ENCODE measurements at regions not wholly inside any gene's neighbourhood (a gene's known extent, or its start where the extent isn't known, plus 50 kb on each side); places are given as distances from the start of the nearest gene placed in this dataset.

GRCh38 chr1:234538930-234539649 is 60.1 kb upstream of the TARBP1 start:
- no peak overlapping the region for H3K9ac ChIP-seq (ENCODE audit: low read length)

More at GRCh38 chr1:234538930-234539649, 60.1 kb upstream of the TARBP1 start:
- Mint-ChIP-seq H3K27ac (no peak overlapping the region), H3K4me1 (peaks cover 9% of the 10 kb centered on the region), H3K9me3 (ENCODE audit: insufficient read depth) (no peaks in the 10 kb centered on the region), H3K4me3 (no peak overlapping the region), H3K27me3 (peaks cover 10% of the 10 kb centered on the region)
- Histone ChIP-seq H2AFZ (ENCODE audit: insufficient read depth, low read depth, low read length, poor library complexity, severe bottlenecking) (no peak overlapping the region), H3K79me2 (ENCODE audit: control insufficient read depth, insufficient read depth, low read length) (no peaks in the 10 kb centered on the region), H3K27ac (ENCODE audit: low read length in 2 of 2) (no peak overlapping the region), H4K20me1 (ENCODE audit: control insufficient read depth, insufficient read depth, low read length, poor library complexity, severe bottlenecking) (no peaks in the 10 kb centered on the region), H3K36me3 (replicated peaks in 1 of 2; ENCODE audit: control extremely low read depth in 1 of 2, control insufficient read depth in 1 of 2, extremely low read depth in 1 of 2, insufficient read depth in 2 of 2, low read length in 1 of 2) (no peaks in the 10 kb centered on the region), H3K4me3 (ENCODE audit: control extremely low read depth in 1 of 5, extremely low read depth in 1 of 5, insufficient read depth in 1 of 5, low read depth in 2 of 5, low read length in 4 of 5) (no peak overlapping the region), H3K27me3 (replicated peaks in 1 of 4; ENCODE audit: control extremely low read depth in 1 of 4, control insufficient read depth in 3 of 4, insufficient read depth in 4 of 4, low read length in 3 of 4) (no peaks in the 10 kb centered on the region), H3K4me1 (ENCODE audit: control insufficient read depth in 2 of 2, insufficient read depth in 2 of 2, low read length in 2 of 2) (peaks cover 8 to 10% of the 10 kb centered on the region in 2 donors), H3K9me3 (ENCODE audit: control extremely low read depth in 1 of 3, control insufficient read depth in 2 of 3, insufficient read depth in 1 of 3, low read length in 2 of 3) (no peaks in the 10 kb centered on the region), H3K4me2 (replicated peaks; ENCODE audit: low read depth, low read length, poor library complexity, severe bottlenecking) (peak overlapping the region; percentile 1)
- ChIA-PET CTCF (interaction anchor here (0.5 kb wide), 1 partner anchor 955 kb away, joined by 3 read pairs; no protein-coding TSS in a partner anchor), POLR2A (no interaction called here)
- DNase-seq (no peak), ATAC-seq (ENCODE audit: low read depth) (no peak)
- WGBS (ENCODE audit: insufficient coverage): 34% methylated on average over 5 of the region's 14 CpGs
- intact Hi-C loops (cut with micrococcal nuclease): no loop called here
- TF ChIP-seq EZH2 (IDR thresholded peaks at IDR 0.05; ENCODE audit: borderline replicate concordance, insufficient read depth, low read depth, low read length, poor library complexity, severe bottlenecking) (no peak), CTCF (IDR thresholded peaks at IDR 0.05) (no peak)
